ENCODE measurements at regions not wholly inside any gene's neighbourhood (a gene's known extent, or its start where the extent isn't known, plus 50 kb on each side); places are given as distances from the start of the nearest gene placed in this dataset.

GRCh38 chr7:46628389-46628788 lies 707.3 kb upstream of the IGFBP3 start:
- no peaks in the 10 kb centered on the region for H3K36me3 ChIP-seq (ENCODE audit: control insufficient read depth, insufficient read depth, low read length)
- TF ChIP-seq CTCF (IDR thresholded peaks at IDR 0.05; ENCODE audit: insufficient read depth, low read depth, low read length) = no peak
- ChIA-PET POLR2A (no interaction called here), CTCF (interaction anchor here (1.4 kb wide), 1 partner anchor 543 kb away, joined by 3 read pairs; no protein-coding TSS in a partner anchor)
- H3K4me3 ChIP-seq (ENCODE audit: low read depth, low read length) = no peak overlapping the region
- H3K27me3 ChIP-seq (ENCODE audit: control insufficient read depth, insufficient read depth, low read length) = no peaks in the 10 kb centered on the region
- DNase-seq (ENCODE audit: low read depth) = no peak

GRCh38 chr7:46626691-46627310 lies 705.7 kb upstream of the IGFBP3 start:
- ChIA-PET POLR2A (no interaction called here), CTCF (interaction anchor here (1.4 kb wide), 1 partner anchor 544 kb away, joined by 3 read pairs; no protein-coding TSS in a partner anchor)
- DNase-seq (ENCODE audit: low read depth) = peak; percentile 51
- TF ChIP-seq CTCF (IDR thresholded peaks at IDR 0.05; ENCODE audit: insufficient read depth, low read depth, low read length) = no peak
- Histone ChIP-seq H3K36me3 (ENCODE audit: control insufficient read depth, insufficient read depth, low read length) (no peaks in the 10 kb centered on the region), H3K27me3 (ENCODE audit: control insufficient read depth, insufficient read depth, low read length) (no peaks in the 10 kb centered on the region), H3K4me3 (ENCODE audit: low read depth, low read length) (no peak overlapping the region)

- TF ChIP-seq CTCF (IDR thresholded peaks at IDR 0.05; ENCODE audit: insufficient read depth, low read depth, low read length) = no peak
- DNase-seq (ENCODE audit: low read depth) = no peak
- Histone ChIP-seq H3K27me3 (ENCODE audit: control insufficient read depth, insufficient read depth, low read length) (no peaks in the 10 kb centered on the region), H3K36me3 (ENCODE audit: control insufficient read depth, insufficient read depth, low read length) (no peaks in the 10 kb centered on the region), H3K4me3 (ENCODE audit: low read depth, low read length) (no peak overlapping the region)
- POLR2A ChIA-PET = no interaction called here
- CTCF ChIA-PET = no interaction called here
Observed at GRCh38 chr7:46626261-46626660, 705.2 kb upstream of the IGFBP3 start.

GRCh38 chr7:46625032-46625431 lies 704.0 kb upstream of the IGFBP3 start:
- POLR2A ChIA-PET = no interaction called here

GRCh38 chr7:46622251-46622650 lies 701.2 kb upstream of the IGFBP3 start:
- no peak for DNase-seq (ENCODE audit: low read depth)
- POLR2A ChIA-PET = no interaction called here
- CTCF ChIA-PET = no interaction called here

More at GRCh38 chr7:46625032-46625431, 704.0 kb upstream of the IGFBP3 start:
- DNase-seq (ENCODE audit: low read depth) = no peak
- TF ChIP-seq CTCF (IDR thresholded peaks at IDR 0.05; ENCODE audit: insufficient read depth, low read depth, low read length) = no peak
- no peak overlapping the region for H3K4me3 ChIP-seq (ENCODE audit: low read depth, low read length)
- H3K36me3 ChIP-seq (ENCODE audit: control insufficient read depth, insufficient read depth, low read length) = no peaks in the 10 kb centered on the region
- CTCF ChIA-PET = no interaction called here
- no peaks in the 10 kb centered on the region for H3K27me3 ChIP-seq (ENCODE audit: control insufficient read depth, insufficient read depth, low read length)

More at GRCh38 chr7:46622251-46622650, 701.2 kb upstream of the IGFBP3 start:
- no peak for TF ChIP-seq CTCF (IDR thresholded peaks at IDR 0.05; ENCODE audit: insufficient read depth, low read depth, low read length)
- Histone ChIP-seq H3K36me3 (ENCODE audit: control insufficient read depth, insufficient read depth, low read length) (no peaks in the 10 kb centered on the region), H3K4me3 (ENCODE audit: low read depth, low read length) (no peak overlapping the region), H3K27me3 (ENCODE audit: control insufficient read depth, insufficient read depth, low read length) (no peaks in the 10 kb centered on the region)
